Heart right ventricle (tissue), 16 donors: ENCODE measurements at regions not wholly inside any gene's neighbourhood (a gene's known extent, or its start where the extent isn't known, plus 50 kb on each side); places are given as distances from the start of the nearest gene placed in this dataset.

Experiments
- ATAC-seq, 8 donors: fragments of 200-7000 bp; cut with Tn5 transposase; one replicate each; pipeline ENCODE4 v1.9.1; 2020; ENCODE audit warnings: mild to moderate bottlenecking in 8 of 8, moderate library complexity in 8 of 8, moderate number of reproducible peaks in 1 of 8
- DNase-seq, 2 donors: peaks; one replicate each; pipeline ENCODE4 v3.0.0-alpha.2; 2020
- H3K27ac ChIP-seq, 10 donors: fragments of 200-600 bp; sonication (generic) in 2 of 10; one replicate each; pipeline versions ENCODE4 v1.5.0 to v1.8.0; 2020 to 2022; ENCODE audit warnings: mild to moderate bottlenecking in 3 of 10
- H3K27me3 ChIP-seq, 7 donors: fragments of 200-600 bp; one replicate each; pipeline ENCODE4 v1.8.0; 2021 to 2022; ENCODE audit warnings: mild to moderate bottlenecking in 2 of 7
- H3K36me3 ChIP-seq, 9 donors: fragments of 200-600 bp; sonication (generic) in 1 of 9; one replicate each; pipeline versions ENCODE4 v1.5.0 to v1.8.0; 2020 to 2022; ENCODE audit warnings: mild to moderate bottlenecking in 2 of 9
- H3K4me1 ChIP-seq, 9 donors: fragments of 200-600 bp; sonication (generic) in 1 of 9; one replicate each; pipeline versions ENCODE4 v1.5.0 to v1.8.0; 2020 to 2022; ENCODE audit warnings: mild to moderate bottlenecking in 4 of 9
- H3K4me3 ChIP-seq, 10 donors: fragments of 200-600 bp; sonication (generic) in 2 of 10; one replicate each; pipeline versions ENCODE4 v1.5.0 to v1.8.0; 2020 to 2022; ENCODE audit warnings: mild to moderate bottlenecking in 7 of 10, moderate library complexity in 2 of 10
- H3K9me3 ChIP-seq, 11 donors: fragments of 200-600 bp in 10 of 11; sonication (generic) in 2 of 11; one replicate each; pipeline versions ENCODE4 v1.5.0 to v1.8.0; 2013 to 2022; ENCODE audit warnings: mild to moderate bottlenecking in 2 of 11, control low read depth in 1 of 11, moderate library complexity in 1 of 11
- CTCF ChIP-seq, 9 donors: fragments of 200-600 bp; sonication (generic) in 2 of 9; IDR thresholded peaks; one replicate each; pipeline versions ENCODE4 v1.5.0 to v1.8.0; 2021 to 2022; ENCODE audit warnings: antibody characterized with exemption in 9 of 9, mild to moderate bottlenecking in 5 of 9, moderate library complexity in 1 of 9
- WGBS, 2 donors: extraction: QIAGEN DNeasy Blood & Tissue Kit; methylation state at CpG; one replicate each; pipeline ENCODE4 v1.1.7; 2013; ENCODE audit warnings: inconsistent platforms in 1 of 2; 5-methylcytosine and 5-hydroxymethylcytosine counted together
- intact Hi-C, 10 donors: fragments of 100-400 bp; cut with DNase I; formaldehyde crosslinking; loops; one replicate each; pipeline versions ENCODE4 v1.11.1 to v1.14.2; 2022
- donor health status: Arrhythmogenic right ventricular cardiomyopathy.
- donor health status: ischemic (EF 13 %, LVEDD 7.1; RV severe dilation, severe dysfunction).
- donor health status: healthy with polysubstance abuse.
- donor health status: DM: no; HTN: yes; CAD: no.
- donor health status: DM: no; HTN: no; CAD: no.
- donor health status: ischemic (EF 25% LVEDD 6.9; RV normal size, moderate dysfunction).
- donor health status: ischemic (EF 25% LVEDD 5.7; RV mildly dilated, moderate dysfunction).
- donor health status: healthy.
- donor health status: DM: yes; HTN: yes; CAD: no.
- donor health status: Ischemic cardiomyopathy.
- donor health status: ischemic (EF 35%, LVEDD 5.7; RV mildly dilated, moderate dysfunction).
- donor health status: nonischemic (EF 11% LVEDD 7.7; RV severe dilation, severe dysfunction).
- donor health status: DM: yes; HTN: yes; CAD: no.
- donor health status: PGD.
- donor health status: ischemic (EF 29% LVEDD 5.4; RV normal size, mild dysfunction).
- donor health status: nonischemic (EF 23%, LVEDD 6.1; RV moderate dilation, normal function).

DNA sequence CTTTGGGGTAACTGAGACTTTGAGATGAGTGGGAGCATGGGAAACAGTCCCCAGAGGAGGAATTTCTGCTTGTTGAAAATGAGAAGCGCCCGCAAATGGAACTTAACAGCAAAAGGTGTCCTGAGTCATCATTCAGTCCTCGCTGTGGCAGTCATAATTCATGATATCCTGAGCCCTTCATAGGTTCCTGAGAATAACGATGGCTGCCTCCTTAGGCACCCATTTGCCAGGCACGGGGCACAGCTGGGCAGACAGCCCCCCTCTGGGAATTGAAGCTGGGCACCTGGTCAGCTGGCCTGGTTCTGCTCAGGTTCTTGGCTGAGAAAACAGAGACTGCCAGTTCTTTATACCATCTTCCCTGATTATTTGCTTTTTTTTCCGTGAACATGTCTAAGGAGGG lies 69.8 kb upstream of the EGFLAM start:
- no peak overlapping the region for H3K27ac ChIP-seq
- TF ChIP-seq CTCF (IDR thresholded peaks at IDR 0.05), result no peak
- H3K4me1 ChIP-seq, result no peaks in the 10 kb centered on the region
- no peaks in the 10 kb centered on the region for H3K36me3 ChIP-seq
- no peaks in the 10 kb centered on the region for H3K9me3 ChIP-seq
- peaks cover 0 to 25% (median 4%) of the 10 kb centered on the region in 7 donors for H3K27me3 ChIP-seq
- ATAC-seq, result no peak
- 81 to 90% methylated on average over 6 of the region's 6 CpGs for WGBS, 2 donors
- DNase-seq, result no peak
- intact Hi-C loops, result no loop called here
- no peak overlapping the region for H3K4me3 ChIP-seq

- Histone ChIP-seq H3K36me3 (no peaks in the 10 kb centered on the region), H3K27me3 (peaks cover 0 to 23% (median 7%) of the 10 kb centered on the region in 7 donors), H3K9me3 (no peaks in the 10 kb centered on the region), H3K27ac (no peak overlapping the region), H3K4me3 (no peak overlapping the region), H3K4me1 (no peaks in the 10 kb centered on the region)
- intact Hi-C loops, result no loop called here
- no peak for TF ChIP-seq CTCF (IDR thresholded peaks at IDR 0.05)
- ATAC-seq (no peak), DNase-seq (no peak)
- 82 to 83% methylated on average over 3 of the region's 3 CpGs for WGBS, 2 donors
Observed at GRCh38 chr5:38187532-38187931, 70.8 kb upstream of the EGFLAM start.

DNA sequence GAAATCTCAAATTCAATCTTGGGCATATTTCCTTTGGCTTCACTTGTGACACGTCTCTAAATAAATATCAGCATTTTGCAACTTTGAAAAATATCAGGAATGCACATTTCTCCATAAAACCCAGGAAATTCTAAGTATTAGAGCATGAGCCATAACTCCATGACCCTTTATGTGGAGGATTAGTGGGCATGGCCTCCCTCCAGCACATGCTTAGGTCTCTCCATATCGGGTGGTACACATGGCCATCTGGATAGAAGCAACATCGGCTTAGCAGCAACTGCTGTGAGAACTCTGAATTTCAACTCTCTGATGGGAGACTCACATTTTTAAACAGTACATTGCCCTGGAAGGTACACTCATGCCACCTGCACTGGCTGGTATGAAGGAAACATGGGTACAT lies 73.7 kb upstream of the EGFLAM start:
- Histone ChIP-seq H3K36me3 (no peaks in the 10 kb centered on the region), H3K27ac (no peak overlapping the region), H3K9me3 (no peaks in the 10 kb centered on the region), H3K4me1 (no peaks in the 10 kb centered on the region), H3K27me3 (peaks cover 0 to 23% (median 7%) of the 10 kb centered on the region in 7 donors), H3K4me3 (no peak overlapping the region)
- no peak for ATAC-seq
- intact Hi-C loops, result no loop called here
- 84 to 90% methylated on average over 3 of the region's 3 CpGs for WGBS, 2 donors
- TF ChIP-seq CTCF (IDR thresholded peaks at IDR 0.05), result no peak
- DNase-seq, result no peak

DNA sequence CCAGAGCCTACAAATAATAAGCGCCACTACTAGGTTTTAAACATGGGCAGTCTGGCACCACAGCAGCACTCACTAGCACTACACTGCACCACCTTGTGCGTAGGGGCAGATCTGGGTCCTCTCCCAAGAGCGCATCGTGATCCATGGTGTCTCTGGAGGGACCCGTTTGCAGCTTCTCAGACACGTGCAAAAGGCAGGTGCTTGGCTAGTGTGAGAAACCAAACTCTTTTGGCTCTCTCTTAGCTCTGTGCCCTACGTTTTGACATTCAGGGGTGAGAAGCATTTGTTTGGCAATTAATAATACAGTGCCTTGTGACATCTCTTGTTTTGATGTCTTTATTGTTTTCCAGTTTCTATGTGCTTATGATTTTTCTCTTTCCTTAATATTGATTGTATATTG lies 75.4 kb upstream of the EGFLAM start:
- TF ChIP-seq CTCF (IDR thresholded peaks at IDR 0.05), result no peak
- Histone ChIP-seq H3K27ac (no peak overlapping the region), H3K4me1 (no peaks in the 10 kb centered on the region), H3K27me3 (peaks cover 0 to 19% (median 6%) of the 10 kb centered on the region in 7 donors), H3K36me3 (no peaks in the 10 kb centered on the region), H3K4me3 (no peak overlapping the region), H3K9me3 (no peaks in the 10 kb centered on the region)
- ATAC-seq, result no peak
- no peak for DNase-seq
- intact Hi-C loops, result no loop called here
- 81 to 89% methylated on average over 7 of the region's 7 CpGs for WGBS, 2 donors
